ENCODE measurements at regions not wholly inside any gene's neighbourhood (a gene's known extent, or its start where the extent isn't known, plus 50 kb on each side); places are given as distances from the start of the nearest gene placed in this dataset.

GRCh38 chr16:9655051-9655450 is 527.2 kb downstream of the GRIN2A start:
- no peak overlapping the region for H3K4me3 ChIP-seq (replicated peaks in 1 of 2; ENCODE audit: low read depth in 2 of 2, low read length in 2 of 2)
- no peak for DNase-seq (ENCODE audit: low read depth in 2 of 2)
- TF ChIP-seq CTCF (IDR thresholded peaks at IDR 0.05; ENCODE audit: low read depth, low read length), result no peak

- no peak for DNase-seq (ENCODE audit: low read depth in 2 of 2)
- H3K4me3 ChIP-seq (replicated peaks in 1 of 2; ENCODE audit: low read depth in 2 of 2, low read length in 2 of 2), result no peak overlapping the region
- no peak for TF ChIP-seq CTCF (IDR thresholded peaks at IDR 0.05; ENCODE audit: low read depth, low read length)
These were observed 524.6 kb downstream of the GRIN2A start for GRCh38 chr16:9657641-9658040.

DNA sequence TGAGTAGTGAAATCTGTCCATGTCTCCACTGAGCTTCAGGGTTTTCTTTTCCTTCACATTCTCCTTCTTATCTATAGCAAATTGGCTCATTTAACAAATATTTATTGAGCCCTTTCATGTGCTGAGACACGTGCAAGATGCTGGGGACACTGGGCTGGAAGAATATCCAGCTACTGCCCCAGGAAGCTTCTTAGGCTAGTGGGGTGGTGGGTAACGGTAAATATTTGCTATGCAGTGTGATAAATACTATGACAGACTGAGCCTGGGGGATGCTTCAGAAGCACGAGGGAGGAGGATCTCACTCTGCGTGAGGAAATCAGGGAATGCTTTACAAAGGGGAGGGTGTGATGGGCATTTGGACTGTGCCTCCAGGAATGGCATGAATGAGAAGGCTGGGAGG is 524.1 kb downstream of the GRIN2A start:
- no peak overlapping the region for H3K4me3 ChIP-seq (replicated peaks in 1 of 2; ENCODE audit: low read depth in 2 of 2, low read length in 2 of 2)
- no peak for DNase-seq (ENCODE audit: low read depth in 2 of 2)
- no peak for TF ChIP-seq CTCF (IDR thresholded peaks at IDR 0.05; ENCODE audit: low read depth, low read length)

GRCh38 chr16:9658586-9658985 is 523.6 kb downstream of the GRIN2A start:
- DNase-seq (ENCODE audit: low read depth in 2 of 2), result no peak
- H3K4me3 ChIP-seq (replicated peaks in 1 of 2; ENCODE audit: low read depth in 2 of 2, low read length in 2 of 2), result no peak overlapping the region

DNA sequence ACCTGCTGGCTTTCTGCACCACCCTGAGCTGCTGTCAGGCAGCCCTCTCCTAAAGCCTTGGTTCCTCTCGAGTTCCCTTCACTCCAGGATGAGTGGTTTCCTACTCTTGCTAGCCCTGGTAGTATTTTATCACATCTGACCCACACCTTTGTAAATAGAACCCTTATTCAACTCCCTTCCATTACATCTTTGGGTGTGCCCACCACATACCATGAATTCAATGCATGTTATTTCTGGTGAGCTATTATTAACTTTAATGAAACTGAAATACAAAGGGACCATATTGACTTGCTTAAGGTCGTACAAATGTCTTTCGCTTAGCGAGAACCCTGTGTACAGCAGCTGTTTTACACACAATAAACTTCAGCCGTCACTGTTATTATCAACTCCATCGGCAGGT is 521.3 kb downstream of the GRIN2A start:
- H3K4me3 ChIP-seq (replicated peaks in 1 of 2; ENCODE audit: low read depth in 2 of 2, low read length in 2 of 2), result no peak overlapping the region
- no peak for TF ChIP-seq CTCF (IDR thresholded peaks at IDR 0.05; ENCODE audit: low read depth, low read length)
- DNase-seq (ENCODE audit: low read depth in 2 of 2), result no peak

More at GRCh38 chr16:9658586-9658985, 523.6 kb downstream of the GRIN2A start:
- TF ChIP-seq CTCF (IDR thresholded peaks at IDR 0.05; ENCODE audit: low read depth, low read length), result no peak

DNA sequence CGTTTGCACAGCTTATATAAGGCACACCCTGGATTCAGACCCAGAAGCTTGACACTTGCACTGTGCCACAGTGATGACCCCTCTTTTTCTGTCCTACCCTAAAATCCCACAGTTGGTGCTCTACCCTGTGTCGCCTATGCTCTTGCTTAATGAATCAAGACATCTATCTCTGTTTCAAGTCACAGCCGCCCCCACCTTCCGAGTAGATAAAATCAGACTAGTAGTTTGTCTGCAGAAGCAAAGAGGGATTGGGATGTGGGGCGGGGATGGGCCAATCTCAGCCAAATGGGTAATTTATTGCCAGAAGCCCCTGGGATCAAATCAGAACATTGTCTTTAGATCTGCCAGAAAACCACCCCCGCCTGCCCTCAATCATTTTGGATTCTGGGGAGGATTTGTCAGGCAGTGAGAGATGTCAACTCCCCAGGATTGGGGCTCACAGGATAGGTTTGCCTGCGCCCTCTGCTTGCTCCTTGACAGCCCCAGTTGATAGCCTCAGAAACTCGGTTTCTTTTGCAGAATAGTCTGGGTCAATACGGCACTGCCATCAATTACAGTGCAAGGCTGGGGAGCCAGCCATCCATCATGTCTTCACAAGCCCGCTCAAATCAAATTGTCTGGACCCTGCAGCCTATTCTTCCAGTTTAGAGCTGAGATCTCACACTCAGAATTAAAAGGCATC is 520.8 kb downstream of the GRIN2A start:
- TF ChIP-seq CTCF (IDR thresholded peaks at IDR 0.05; ENCODE audit: low read depth, low read length), result no peak
- DNase-seq (ENCODE audit: low read depth in 2 of 2), result no peak
- no peak overlapping the region for H3K4me3 ChIP-seq (replicated peaks in 1 of 2; ENCODE audit: low read depth in 2 of 2, low read length in 2 of 2)

DNA sequence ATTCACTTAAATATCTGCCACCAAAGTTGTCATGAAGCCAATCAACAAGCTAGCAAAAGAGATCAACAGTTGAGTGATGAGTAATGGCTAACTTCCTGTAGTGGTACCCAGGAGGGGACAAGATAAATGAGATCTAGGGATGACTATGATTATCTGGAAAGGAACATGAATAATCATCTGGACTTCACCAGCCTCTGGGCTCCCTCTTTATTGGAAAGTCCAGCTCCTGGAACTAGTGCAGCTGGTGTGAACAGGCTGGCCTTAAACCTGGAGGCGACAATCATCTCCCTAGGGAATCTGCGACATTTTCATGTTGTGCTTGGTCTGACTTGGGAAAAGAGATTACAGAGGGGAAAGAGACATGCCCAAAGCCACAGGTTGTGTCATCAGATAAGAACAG is 518.6 kb downstream of the GRIN2A start:
- H3K4me3 ChIP-seq (replicated peaks in 1 of 2; ENCODE audit: low read depth in 2 of 2, low read length in 2 of 2), result no peak overlapping the region
- no peak for DNase-seq (ENCODE audit: low read depth in 2 of 2)
- no peak for TF ChIP-seq CTCF (IDR thresholded peaks at IDR 0.05; ENCODE audit: low read depth, low read length)
